GM23248 (cell line): ENCODE measurements at regions not wholly inside any gene's neighbourhood (a gene's known extent, or its start where the extent isn't known, plus 50 kb on each side); places are given as distances from the start of the nearest gene placed in this dataset.

Experiments
- DNase-seq: peaks from one replicate; pipeline ENCODE4 v3.0.0-alpha.2; 2015
- H2AFZ ChIP-seq: fragments of 200-600 bp; sonication (generic); 2 replicates; pipeline ENCODE4 v1.6.1; 2016; ENCODE audit warnings: antibody characterized with exemption
- H3F3A ChIP-seq: fragments of 200-600 bp; sonication (generic); 2 replicates; pipeline ENCODE4 v1.6.1; 2016; ENCODE audit warnings: mild to moderate bottlenecking, antibody characterized with exemption, mixed run types; ENCODE audit not compliant: insufficient read depth
- H3K27ac ChIP-seq: fragments of 200-600 bp; sonication (generic); 2 replicates; pipeline ENCODE4 v1.5.1; 2016; ENCODE audit warnings: mild to moderate bottlenecking
- H3K27me3 ChIP-seq: fragments of 200-600 bp; sonication (generic); replicated peaks from 2 replicates; pipeline ENCODE4 v1.6.1; 2016; ENCODE audit warnings: mild to moderate bottlenecking; ENCODE audit not compliant: insufficient read depth
- H3K36me3 ChIP-seq: fragments of 200-600 bp; sonication (generic); 2 replicates; pipeline ENCODE4 v1.6.1; 2016; ENCODE audit warnings: low read depth, mild to moderate bottlenecking
- H3K4me1 ChIP-seq: fragments of 200-600 bp; sonication (generic); 2 replicates; pipeline ENCODE4 v1.6.1; 2016; ENCODE audit warnings: mild to moderate bottlenecking; ENCODE audit not compliant: insufficient read depth
- H3K4me2 ChIP-seq: fragments of 200-600 bp; sonication (generic); one replicate; pipeline ENCODE4 v1.6.1; 2016; ENCODE audit warnings: mild to moderate bottlenecking; ENCODE audit not compliant: unreplicated experiment
- H3K4me3 ChIP-seq: fragments of 200-600 bp; sonication (generic); 2 replicates; pipeline ENCODE4 v1.5.1; 2016; ENCODE audit warnings: mild to moderate bottlenecking
- H3K79me2 ChIP-seq: fragments of 200-600 bp; sonication (generic); 2 replicates; pipeline ENCODE4 v1.6.1; 2016; ENCODE audit warnings: mild to moderate bottlenecking; ENCODE audit not compliant: insufficient read depth
- H3K9ac ChIP-seq: fragments of 200-600 bp; sonication (generic); 2 replicates; pipeline ENCODE4 v1.6.1; 2016; ENCODE audit warnings: mild to moderate bottlenecking
- H3K9me2 ChIP-seq: fragments of 200-600 bp; sonication (generic); 2 replicates; pipeline ENCODE4 v1.6.1; 2016; ENCODE audit warnings: mixed run types, mild to moderate bottlenecking, moderate library complexity; ENCODE audit not compliant: insufficient read depth
- H3K9me3 ChIP-seq: fragments of 200-600 bp; sonication (generic); one replicate; pipeline ENCODE4 v1.6.1; 2017; ENCODE audit warnings: low read depth
- H4K20me1 ChIP-seq: fragments of 200-600 bp; sonication (generic); 2 replicates; pipeline ENCODE4 v1.6.0; 2016; ENCODE audit not compliant: insufficient read depth
- EZH2 ChIP-seq: fragments of 200-600 bp; sonication (generic); IDR thresholded peaks from 2 replicates; pipeline ENCODE4 v1.6.1; 2018; ENCODE audit warnings: antibody characterized with exemption, mild to moderate bottlenecking; ENCODE audit not compliant: insufficient read depth, poor library complexity, severe bottlenecking
- EZH2phosphoT487 ChIP-seq: fragments of 200-600 bp; sonication (generic); IDR thresholded peaks from 2 replicates; pipeline ENCODE4 v1.6.1; 2018; ENCODE audit warnings: antibody characterized with exemption, moderate library complexity, mild to moderate bottlenecking, low read depth; ENCODE audit not compliant: insufficient read depth
- WGBS, 2 experiments: methylation state at CpG; one replicate each; pipeline ENCODE4 v1.1.6; 2015 to 2017; ENCODE audit warnings: low lambda C conversion rate in 2 of 2, low coverage in 1 of 2; ENCODE audit errors: missing lambda C conversion rate in 2 of 2; 5-methylcytosine and 5-hydroxymethylcytosine counted together
- in situ Hi-C: fragments of 300-500 bp; cut with MboI; formaldehyde crosslinking; loops from 2 replicates; pipeline ENCODE4 v1.15.0; 2020

DNA sequence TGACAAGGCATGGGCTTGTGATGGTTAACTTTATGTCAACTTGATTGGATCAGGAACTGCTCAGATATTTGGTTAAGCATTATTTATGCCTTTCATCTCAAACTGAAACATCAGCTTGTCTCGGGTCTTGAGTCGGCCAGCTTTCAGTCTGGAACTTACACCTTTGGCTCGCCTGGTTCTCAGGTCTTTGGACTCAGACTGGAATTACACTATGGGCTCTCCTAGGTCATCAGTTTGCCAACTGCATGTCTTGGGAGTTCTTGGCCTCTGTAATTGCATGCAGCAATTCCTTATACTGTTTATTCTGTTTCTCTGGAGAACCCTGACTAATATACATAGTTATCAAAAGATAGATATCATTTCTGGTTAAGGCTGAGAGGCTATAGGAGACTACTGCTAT lies 653.7 kb downstream of the ADGRL2 start:
- Histone ChIP-seq H3K27ac (no peak overlapping the region), H3K4me3 (no peak overlapping the region), H3K36me3 (no peaks in the 10 kb centered on the region), H3K79me2 (no peaks in the 10 kb centered on the region), H2AFZ (no peak overlapping the region), H3F3A (no peaks in the 10 kb centered on the region), H3K4me1 (no peaks in the 10 kb centered on the region), H3K4me2 (no peak overlapping the region), H3K9ac (no peak overlapping the region), H3K9me2 (no peaks in the 10 kb centered on the region), H3K9me3 (no peaks in the 10 kb centered on the region), H4K20me1 (no peaks in the 10 kb centered on the region), H3K27me3 (no peaks in the 10 kb centered on the region)
- in situ Hi-C loops = no loop called here
- no peak for DNase-seq
- TF ChIP-seq EZH2 (no peak), EZH2phosphoT487 (no peak)
- WGBS, 2 experiments = 32 to 33% methylated on average over 3 of the region's 3 CpGs

DNA sequence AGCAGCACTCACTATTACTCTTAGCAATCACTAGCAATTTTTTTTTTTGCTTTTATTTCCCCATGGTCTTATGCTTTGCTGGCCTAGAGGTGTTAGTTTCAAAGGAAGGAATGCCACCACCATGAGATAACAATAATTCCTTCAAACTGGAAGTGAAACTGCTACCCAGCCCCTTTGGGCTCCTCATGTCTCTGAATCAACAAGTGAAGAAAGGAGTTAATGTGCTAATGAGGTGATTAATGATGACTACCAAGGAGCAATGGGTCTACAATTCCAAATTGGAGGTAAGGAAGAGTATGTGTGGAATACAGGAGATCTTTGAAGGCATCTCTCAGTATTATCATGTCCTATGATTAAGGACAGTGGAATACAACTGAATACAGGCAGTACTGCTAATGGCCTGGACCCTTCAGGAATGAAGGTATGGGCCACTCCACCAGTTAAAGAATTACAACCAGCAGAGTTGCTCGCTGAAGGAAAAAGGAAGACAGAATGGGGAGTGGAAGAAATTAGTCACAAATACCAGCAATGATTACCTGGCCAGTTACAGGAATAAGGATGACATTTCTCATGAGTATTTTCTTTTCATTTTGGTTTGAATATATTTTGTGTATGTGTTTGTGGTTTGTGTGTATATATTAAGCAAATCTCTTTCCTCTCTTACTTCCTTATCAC lies 652.9 kb downstream of the ADGRL2 start:
- WGBS, 2 experiments = 27 to 32% methylated on average over 1 of the region's 1 CpG
- in situ Hi-C loops = no loop called here
- TF ChIP-seq EZH2phosphoT487 = no peak
- no peak for TF ChIP-seq EZH2
- DNase-seq = no peak
- H3K27me3 ChIP-seq = no peaks in the 10 kb centered on the region
- H3K27ac ChIP-seq = no peak overlapping the region
- H3K4me1 ChIP-seq = no peaks in the 10 kb centered on the region
- no peak overlapping the region for H3K4me3 ChIP-seq
- H3F3A ChIP-seq = no peaks in the 10 kb centered on the region
- H3K9ac ChIP-seq = no peak overlapping the region
- H2AFZ ChIP-seq = no peak overlapping the region
- no peaks in the 10 kb centered on the region for H3K79me2 ChIP-seq
- no peaks in the 10 kb centered on the region for H3K9me2 ChIP-seq
- H3K36me3 ChIP-seq = no peaks in the 10 kb centered on the region
- no peaks in the 10 kb centered on the region for H4K20me1 ChIP-seq
- H3K9me3 ChIP-seq = no peaks in the 10 kb centered on the region
- H3K4me2 ChIP-seq = no peak overlapping the region

DNA sequence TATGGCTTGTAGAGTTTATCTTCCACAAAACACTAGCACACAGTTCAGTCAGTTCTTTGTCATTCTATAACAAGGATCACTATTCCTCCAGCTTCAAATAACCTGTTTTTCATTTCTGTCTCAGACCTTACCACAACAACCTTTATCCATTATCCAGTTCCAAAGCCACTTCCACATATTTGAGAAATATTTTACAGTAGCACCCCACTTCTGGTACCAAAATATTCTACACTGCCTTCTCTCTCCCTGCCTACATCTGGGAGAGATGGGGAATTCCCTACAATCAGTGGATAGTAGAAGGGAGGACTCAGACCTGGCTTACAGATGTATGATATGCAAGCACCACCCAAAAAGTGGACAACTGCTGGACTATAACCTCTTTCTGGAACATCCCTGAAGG lies 651.4 kb downstream of the ADGRL2 start:
- Histone ChIP-seq H4K20me1 (no peaks in the 10 kb centered on the region), H3K27me3 (no peaks in the 10 kb centered on the region), H3K4me2 (no peak overlapping the region), H2AFZ (no peak overlapping the region), H3K9me2 (no peaks in the 10 kb centered on the region), H3K4me3 (no peak overlapping the region), H3K4me1 (no peaks in the 10 kb centered on the region), H3K79me2 (no peaks in the 10 kb centered on the region), H3K9me3 (no peaks in the 10 kb centered on the region), H3K27ac (no peak overlapping the region), H3F3A (no peaks in the 10 kb centered on the region), H3K9ac (no peak overlapping the region), H3K36me3 (no peaks in the 10 kb centered on the region)
- no peak for TF ChIP-seq EZH2phosphoT487
- TF ChIP-seq EZH2 = no peak
- in situ Hi-C loops = no loop called here
- no peak for DNase-seq

DNA sequence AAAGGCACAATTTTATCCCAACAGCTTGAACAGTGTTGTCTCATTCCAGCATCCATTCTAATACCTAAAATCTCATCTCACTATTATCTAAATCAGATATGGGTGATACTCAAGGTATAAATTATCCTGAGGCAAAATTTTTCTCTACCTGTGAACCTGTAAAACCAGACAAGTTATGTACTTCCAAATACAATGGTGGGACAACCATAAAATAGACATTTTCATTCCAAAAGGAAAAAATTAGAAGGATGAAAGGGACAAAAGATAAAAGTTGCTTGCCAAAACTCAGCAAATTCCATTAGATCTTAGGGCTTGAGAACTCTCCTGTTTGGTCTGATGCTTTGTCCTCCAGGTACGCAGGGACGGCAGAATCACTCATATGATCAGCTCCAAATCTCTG lies 650.5 kb downstream of the ADGRL2 start:
- Histone ChIP-seq H3K9me3 (no peaks in the 10 kb centered on the region), H3K36me3 (no peaks in the 10 kb centered on the region), H3K27me3 (no peaks in the 10 kb centered on the region), H3K9ac (no peak overlapping the region), H3K4me1 (no peaks in the 10 kb centered on the region), H3K4me2 (no peak overlapping the region), H3K27ac (no peak overlapping the region), H4K20me1 (no peaks in the 10 kb centered on the region), H3K4me3 (no peak overlapping the region), H2AFZ (no peak overlapping the region), H3K79me2 (no peaks in the 10 kb centered on the region), H3F3A (no peaks in the 10 kb centered on the region), H3K9me2 (no peaks in the 10 kb centered on the region)
- no peak for DNase-seq
- 59 to 64% methylated on average over 2 of the region's 2 CpGs for WGBS, 2 experiments
- in situ Hi-C loops = no loop called here
- TF ChIP-seq EZH2phosphoT487 (no peak), EZH2 (no peak)

DNA sequence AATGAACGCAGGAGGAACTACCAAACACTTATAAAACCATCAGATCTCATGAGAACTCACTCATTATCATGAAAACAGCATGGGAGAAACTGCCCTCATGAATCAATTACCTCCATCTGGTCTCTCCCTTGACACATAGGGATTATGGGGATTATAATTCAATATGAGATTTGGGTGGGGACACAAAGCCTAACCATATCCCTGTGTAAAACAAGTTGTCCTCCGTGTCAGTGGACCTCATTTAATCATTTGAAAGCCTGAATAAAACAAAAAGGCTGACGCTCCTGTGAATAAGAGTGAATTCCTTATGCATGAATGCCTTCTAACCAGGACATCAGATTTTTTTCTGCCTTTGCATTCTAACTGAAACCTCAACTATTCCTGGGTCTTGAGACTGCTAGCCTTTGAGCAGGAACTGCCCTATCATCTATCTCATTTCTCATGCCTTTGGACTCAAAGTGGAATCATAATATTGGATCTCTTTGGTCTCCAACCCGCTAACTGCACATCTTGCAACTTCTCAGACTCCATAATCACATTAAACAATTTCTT lies 648.8 kb downstream of the ADGRL2 start:
- Histone ChIP-seq H3K4me3 (no peak overlapping the region), H4K20me1 (no peaks in the 10 kb centered on the region), H3F3A (no peaks in the 10 kb centered on the region), H3K36me3 (no peaks in the 10 kb centered on the region), H3K79me2 (no peaks in the 10 kb centered on the region), H3K9me3 (no peaks in the 10 kb centered on the region), H2AFZ (no peak overlapping the region), H3K27me3 (no peaks in the 10 kb centered on the region), H3K9me2 (no peaks in the 10 kb centered on the region), H3K27ac (no peak overlapping the region), H3K4me1 (no peaks in the 10 kb centered on the region), H3K9ac (no peak overlapping the region), H3K4me2 (no peak overlapping the region)
- in situ Hi-C loops = no loop called here
- TF ChIP-seq EZH2phosphoT487 = no peak
- no peak for TF ChIP-seq EZH2
- 37 to 41% methylated on average over 4 of the region's 4 CpGs for WGBS, 2 experiments
- peak; percentile 29 for DNase-seq
